ENCODE measurements at regions not wholly inside any gene's neighbourhood (a gene's known extent, or its start where the extent isn't known, plus 50 kb on each side); places are given as distances from the start of the nearest gene placed in this dataset.
"Not testable (repeated sequence)": the region's sequence is repeated elsewhere in the genome, so short reads cannot be mapped to it uniquely, and the experiment has no call there.

GRCh38 chr9:102506406-102506805 is 488.7 kb upstream of the CYLC2 start:
- no peaks in the 10 kb centered on the region for H3K36me3 Mint-ChIP-seq
- no peak overlapping the region for H3K4me3 Mint-ChIP-seq
- no peak for TF ChIP-seq CTCF (conservative IDR thresholded peaks at IDR 0.05)
- H3K27ac Mint-ChIP-seq: no peak overlapping the region
- H3K9me3 Mint-ChIP-seq: no peaks in the 10 kb centered on the region
- no peaks in the 10 kb centered on the region for H3K4me1 Mint-ChIP-seq (ENCODE audit: unreplicated experiment)
- H3K27me3 Mint-ChIP-seq: no peaks in the 10 kb centered on the region
- no peak for DNase-seq (ENCODE audit: extremely low spot score, unreplicated experiment)

DNA sequence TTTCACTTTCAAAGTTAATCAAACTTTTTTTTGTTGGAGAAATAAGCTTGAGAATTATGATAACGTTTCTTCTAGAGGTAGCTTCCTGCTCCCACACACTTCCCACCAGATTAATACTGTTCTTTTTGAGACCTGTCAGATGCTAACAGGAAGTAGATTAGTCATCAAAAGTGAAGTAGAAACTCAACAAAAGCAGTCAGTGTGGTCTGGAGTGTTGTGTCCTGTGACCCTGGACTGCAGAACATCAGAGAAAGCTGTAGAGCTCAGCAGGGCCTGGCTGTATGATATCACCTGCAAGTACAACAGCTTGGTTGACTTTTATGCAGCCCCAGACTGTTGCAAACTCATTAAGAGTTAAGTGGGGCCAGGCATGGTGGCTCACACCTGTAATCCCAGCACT is 495.7 kb upstream of the CYLC2 start:
- H3K27ac Mint-ChIP-seq: no peak overlapping the region
- H3K9me3 Mint-ChIP-seq: no peaks in the 10 kb centered on the region
- no peaks in the 10 kb centered on the region for H3K27me3 Mint-ChIP-seq
- no peak overlapping the region for H3K4me3 Mint-ChIP-seq
- no peak for TF ChIP-seq CTCF (conservative IDR thresholded peaks at IDR 0.05)
- no peaks in the 10 kb centered on the region for H3K36me3 Mint-ChIP-seq
- no peak for DNase-seq (ENCODE audit: extremely low spot score, unreplicated experiment)
- H3K4me1 Mint-ChIP-seq (ENCODE audit: unreplicated experiment): no peaks in the 10 kb centered on the region

GRCh38 chr9:102497709-102498108 is 497.4 kb upstream of the CYLC2 start:
- no peak for DNase-seq (ENCODE audit: extremely low spot score, unreplicated experiment)
- Mint-ChIP-seq H3K27me3 (no peaks in the 10 kb centered on the region), H3K4me1 (ENCODE audit: unreplicated experiment) (no peaks in the 10 kb centered on the region), H3K27ac (no peak overlapping the region), H3K9me3 (no peaks in the 10 kb centered on the region), H3K36me3 (no peaks in the 10 kb centered on the region), H3K4me3 (no peak overlapping the region)
- TF ChIP-seq CTCF (conservative IDR thresholded peaks at IDR 0.05): no peak

- not testable (repeated sequence) for H3K27me3 Mint-ChIP-seq; H3K36me3 Mint-ChIP-seq; H3K4me1 Mint-ChIP-seq (ENCODE audit: unreplicated experiment); DNase-seq (ENCODE audit: extremely low spot score, unreplicated experiment); H3K9me3 Mint-ChIP-seq; H3K27ac Mint-ChIP-seq; H3K4me3 Mint-ChIP-seq
These were observed 508.2 kb upstream of the CYLC2 start for GRCh38 chr9:102486976-102487375.

- no peak for DNase-seq (ENCODE audit: extremely low spot score, unreplicated experiment)
- H3K9me3 Mint-ChIP-seq: no peaks in the 10 kb centered on the region
- H3K4me3 Mint-ChIP-seq: no peak overlapping the region
- no peaks in the 10 kb centered on the region for H3K36me3 Mint-ChIP-seq
- TF ChIP-seq CTCF (conservative IDR thresholded peaks at IDR 0.05): no peak
- no peaks in the 10 kb centered on the region for H3K27me3 Mint-ChIP-seq
- no peaks in the 10 kb centered on the region for H3K4me1 Mint-ChIP-seq (ENCODE audit: unreplicated experiment)
- no peak overlapping the region for H3K27ac Mint-ChIP-seq
These were observed 511.5 kb upstream of the CYLC2 start for GRCh38 chr9:102483651-102484050.

DNA sequence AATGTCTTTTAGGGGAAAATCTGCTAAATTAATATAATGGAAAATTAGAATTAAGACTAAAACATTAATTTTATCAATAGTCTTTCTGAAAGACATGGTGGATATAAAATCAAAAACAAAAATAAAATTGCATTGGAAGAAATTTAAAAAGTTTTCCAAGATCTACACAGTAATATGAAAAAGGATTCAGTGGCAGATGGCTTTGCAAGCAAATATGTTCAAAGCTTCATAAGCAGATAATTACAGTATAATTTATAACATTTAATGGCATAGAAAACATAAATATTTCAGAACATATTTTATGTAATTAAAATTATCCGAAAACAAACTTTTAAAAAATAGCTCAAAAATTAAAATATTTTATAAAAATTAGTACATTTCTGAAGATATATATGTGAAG is 512.4 kb upstream of the CYLC2 start:
- no peak for DNase-seq (ENCODE audit: extremely low spot score, unreplicated experiment)
- Mint-ChIP-seq H3K4me1 (ENCODE audit: unreplicated experiment) (no peaks in the 10 kb centered on the region), H3K36me3 (no peaks in the 10 kb centered on the region), H3K9me3 (no peaks in the 10 kb centered on the region), H3K27ac (no peak overlapping the region), H3K27me3 (no peaks in the 10 kb centered on the region), H3K4me3 (no peak overlapping the region)
- no peak for TF ChIP-seq CTCF (conservative IDR thresholded peaks at IDR 0.05)
